Activated T-cell treated with anti-CD3 and anti-CD28 coated beads, Interleukin-2, amount 50 U/mL, for 24 hours (primary cell): ENCODE measurements at regions not wholly inside any gene's neighbourhood (a gene's known extent, or its start where the extent isn't known, plus 50 kb on each side); places are given as distances from the start of the nearest gene placed in this dataset.

Experiments used
- DNase-seq: peaks from one replicate; pipeline ENCODE4 v3.0.0-alpha.2; 2020
- H3K27ac Mint-ChIP-seq: 2 replicates; pipeline ENCODE4 v1.8.0; 2020; ENCODE audit warnings: mild to moderate bottlenecking, mixed read lengths
- H3K27me3 Mint-ChIP-seq: 2 replicates; pipeline ENCODE4 v1.8.0; 2020; ENCODE audit warnings: mixed read lengths
- H3K36me3 Mint-ChIP-seq: 2 replicates; pipeline ENCODE4 v1.8.0; 2020; ENCODE audit warnings: low read depth, mixed read lengths
- H3K4me1 Mint-ChIP-seq: 2 replicates; pipeline ENCODE4 v1.8.0; 2020; ENCODE audit warnings: low read depth, mixed read lengths
- H3K4me3 Mint-ChIP-seq: 2 replicates; pipeline ENCODE4 v1.8.0; 2020; ENCODE audit warnings: mild to moderate bottlenecking, moderate library complexity, mixed read lengths
- H3K9me3 Mint-ChIP-seq: 2 replicates; pipeline ENCODE4 v1.8.0; 2020; ENCODE audit warnings: mixed read lengths

DNA sequence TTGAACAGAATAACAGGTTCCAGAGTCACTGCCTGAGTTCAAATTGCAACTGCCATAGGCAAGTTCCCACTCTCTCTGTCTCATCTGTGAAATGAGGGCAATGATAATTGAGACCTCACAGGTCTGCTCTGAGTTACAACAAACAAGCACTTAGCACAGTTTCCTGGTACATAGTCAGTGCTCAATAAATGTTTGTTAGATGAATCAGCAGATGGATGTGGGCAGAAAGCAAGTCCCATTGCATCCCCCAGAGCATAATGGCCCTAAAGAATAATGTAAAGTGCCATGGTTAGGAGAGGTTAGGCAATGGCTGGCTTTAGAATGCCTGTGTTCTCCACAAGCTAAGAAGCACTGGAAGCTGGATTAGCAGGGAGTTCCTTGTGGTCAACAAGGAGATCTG, 136.5 kb upstream of the LARP1 start:
- Mint-ChIP-seq H3K4me1 (no peaks in the 10 kb centered on the region), H3K27ac (no peak overlapping the region), H3K4me3 (no peak overlapping the region), H3K27me3 (peaks cover 28% of the 10 kb centered on the region), H3K36me3 (no peaks in the 10 kb centered on the region), H3K9me3 (no peaks in the 10 kb centered on the region)
- no peak for DNase-seq

DNA sequence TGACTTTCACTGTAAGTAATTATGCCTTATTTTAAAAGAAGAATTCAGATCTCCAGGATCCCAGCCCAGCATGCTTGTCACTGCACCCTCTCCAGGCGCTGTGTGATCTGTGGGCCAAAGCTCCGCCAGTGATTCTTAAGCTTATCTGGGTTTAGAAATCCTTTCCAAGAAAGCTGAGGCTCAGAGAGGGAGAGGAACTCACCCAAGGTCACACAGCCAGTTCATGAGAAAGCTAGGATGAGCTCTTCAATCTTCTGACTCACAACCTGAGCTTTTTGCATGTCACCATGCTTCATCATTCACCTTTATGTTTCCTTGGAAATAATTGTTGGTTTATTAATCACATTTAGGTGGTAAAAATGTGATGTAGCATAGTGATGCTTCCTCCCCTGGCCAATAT, 136.6 kb upstream of the HAND1 start:
- no peak overlapping the region for H3K27ac Mint-ChIP-seq
- H3K4me3 Mint-ChIP-seq = no peak overlapping the region
- no peaks in the 10 kb centered on the region for H3K36me3 Mint-ChIP-seq
- H3K4me1 Mint-ChIP-seq = peaks cover 13% of the 10 kb centered on the region
- no peaks in the 10 kb centered on the region for H3K9me3 Mint-ChIP-seq
- no peak for DNase-seq
- peaks cover 66% of the 10 kb centered on the region for H3K27me3 Mint-ChIP-seq

- Mint-ChIP-seq H3K27me3 (peaks cover 70% of the 10 kb centered on the region), H3K4me3 (no peak overlapping the region), H3K4me1 (peaks cover 13% of the 10 kb centered on the region), H3K36me3 (no peaks in the 10 kb centered on the region), H3K27ac (no peak overlapping the region), H3K9me3 (no peaks in the 10 kb centered on the region)
- DNase-seq = no peak
Observed at GRCh38 chr5:154614125-154614524, 136.1 kb upstream of the HAND1 start.

DNA sequence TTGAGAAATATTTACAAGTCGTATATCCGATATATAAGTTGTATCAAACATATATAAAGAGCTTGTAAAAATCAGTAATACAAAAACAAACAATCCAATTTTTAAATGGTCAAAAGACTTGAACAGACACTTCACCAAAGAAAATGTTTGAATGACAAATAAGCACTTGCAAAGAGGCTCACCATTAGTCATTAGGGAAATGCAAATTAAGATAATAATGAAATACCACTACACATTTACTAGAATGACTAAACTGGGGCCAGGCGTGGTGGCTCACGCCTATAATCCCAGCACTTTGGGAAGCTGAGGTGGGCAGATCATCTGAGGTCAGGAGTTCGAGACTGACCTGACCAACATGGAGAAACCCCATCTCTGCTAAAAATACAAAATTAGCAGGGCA, 134.6 kb upstream of the HAND1 start:
- DNase-seq = no peak
- H3K4me3 Mint-ChIP-seq = no peak overlapping the region
- no peaks in the 10 kb centered on the region for H3K9me3 Mint-ChIP-seq
- peaks cover 78% of the 10 kb centered on the region for H3K27me3 Mint-ChIP-seq
- H3K4me1 Mint-ChIP-seq = peaks cover 13% of the 10 kb centered on the region
- no peak overlapping the region for H3K27ac Mint-ChIP-seq
- no peaks in the 10 kb centered on the region for H3K36me3 Mint-ChIP-seq

DNA sequence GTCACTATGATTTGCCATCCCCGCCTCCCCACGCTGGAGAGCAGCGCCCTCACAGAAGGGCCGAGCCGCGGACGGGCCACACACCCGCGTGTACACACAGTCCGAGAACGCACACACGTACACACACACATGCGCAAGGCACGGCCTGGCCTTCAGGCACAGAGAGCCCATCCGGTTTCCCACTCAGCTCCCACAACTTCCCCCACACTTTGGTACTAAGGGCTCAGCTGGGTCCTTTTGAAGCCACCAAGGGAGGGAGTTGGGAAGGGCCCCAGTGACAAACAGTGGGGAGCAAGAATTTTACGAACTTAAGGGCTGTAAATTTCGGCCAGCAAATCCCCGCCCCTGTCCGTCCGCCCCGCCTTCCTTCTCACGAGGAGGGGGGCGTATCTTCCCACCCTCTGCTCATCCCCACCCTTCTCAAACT, 133.3 kb upstream of the HAND1 start:
- H3K9me3 Mint-ChIP-seq = no peaks in the 10 kb centered on the region
- H3K4me3 Mint-ChIP-seq = peak overlapping the region; percentile 47
- H3K27me3 Mint-ChIP-seq = peaks cover 90% of the 10 kb centered on the region
- H3K27ac Mint-ChIP-seq = no peak overlapping the region
- DNase-seq = no peak
- H3K4me1 Mint-ChIP-seq = peaks cover 13% of the 10 kb centered on the region
- H3K36me3 Mint-ChIP-seq = no peaks in the 10 kb centered on the region

GRCh38 chr5:154610321-154611154, 132.5 kb upstream of the HAND1 start:
- Mint-ChIP-seq H3K9me3 (no peaks in the 10 kb centered on the region), H3K4me1 (peaks cover 13% of the 10 kb centered on the region), H3K27me3 (peaks cover 93% of the 10 kb centered on the region), H3K36me3 (no peaks in the 10 kb centered on the region), H3K4me3 (peak overlapping the region; percentile 25), H3K27ac (no peak overlapping the region)
- DNase-seq = peak; percentile 80

- Mint-ChIP-seq H3K4me3 (no peak overlapping the region), H3K36me3 (no peaks in the 10 kb centered on the region), H3K9me3 (no peaks in the 10 kb centered on the region), H3K4me1 (peaks cover 13% of the 10 kb centered on the region), H3K27ac (no peak overlapping the region), H3K27me3 (peaks cover 93% of the 10 kb centered on the region)
- no peak for DNase-seq
Observed at GRCh38 chr5:154609251-154609650, 131.2 kb upstream of the HAND1 start.

DNA sequence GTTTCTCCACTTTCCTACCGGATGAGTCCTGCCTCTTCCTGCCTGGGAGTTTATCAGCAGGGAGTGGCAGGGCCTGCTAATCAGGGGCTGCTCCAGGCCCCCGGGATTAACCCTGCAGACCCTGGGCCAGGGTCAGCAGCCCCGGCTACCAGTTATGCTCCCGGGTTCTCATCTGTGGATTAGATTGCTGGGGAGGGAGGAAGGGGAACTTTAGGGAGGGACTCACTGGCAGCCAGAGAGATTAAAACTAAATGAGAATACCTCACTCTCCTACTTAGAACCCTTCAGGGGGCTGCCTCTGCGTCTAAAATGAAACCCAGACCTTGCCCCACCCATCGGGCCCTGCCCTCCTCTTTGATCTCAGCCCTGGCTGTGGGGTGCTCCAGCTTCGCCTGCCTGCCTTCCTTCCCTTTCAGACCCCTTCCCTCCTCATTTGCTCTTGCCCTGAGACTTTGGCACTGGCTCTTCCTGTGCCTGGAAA, 130.5 kb upstream of the HAND1 start:
- Mint-ChIP-seq H3K27me3 (peaks cover 94% of the 10 kb centered on the region), H3K4me3 (no peak overlapping the region), H3K4me1 (peaks cover 13% of the 10 kb centered on the region)

DNA sequence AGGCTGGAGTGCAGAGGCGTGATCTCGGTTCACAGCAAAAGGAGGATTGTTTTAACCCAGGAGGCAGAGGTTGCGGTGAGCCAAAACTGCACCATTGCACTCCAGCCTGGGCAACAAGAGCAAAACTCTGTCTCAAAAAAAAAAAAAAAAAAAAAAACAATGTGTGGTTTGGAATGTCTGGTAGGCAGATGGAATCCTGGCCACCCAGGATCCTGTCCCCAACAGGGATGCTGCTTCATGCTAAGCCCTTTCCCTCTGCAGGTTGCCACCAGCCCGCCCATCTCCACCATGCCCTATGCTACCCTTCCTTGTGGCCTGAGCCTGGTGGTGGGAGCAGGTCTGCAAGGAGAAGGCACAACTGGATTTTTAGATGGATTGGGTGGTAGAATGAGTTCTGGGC, 129.7 kb upstream of the HAND1 start:
- no peak overlapping the region for H3K4me3 Mint-ChIP-seq

More for the DNA sequence above, 130.5 kb upstream of the HAND1 start:
- H3K9me3 Mint-ChIP-seq = no peaks in the 10 kb centered on the region
- H3K27ac Mint-ChIP-seq = no peak overlapping the region
- DNase-seq = no peak
- H3K36me3 Mint-ChIP-seq = no peaks in the 10 kb centered on the region

GRCh38 chr5:154606246-154606645, 128.2 kb upstream of the HAND1 start:
- Mint-ChIP-seq H3K4me1 (peaks cover 9% of the 10 kb centered on the region), H3K4me3 (no peak overlapping the region), H3K36me3 (no peaks in the 10 kb centered on the region), H3K27me3 (peaks cover 92% of the 10 kb centered on the region), H3K27ac (no peak overlapping the region), H3K9me3 (no peaks in the 10 kb centered on the region)
- DNase-seq = no peak

More for the DNA sequence above, 129.7 kb upstream of the HAND1 start:
- Mint-ChIP-seq H3K27me3 (peaks cover 95% of the 10 kb centered on the region), H3K4me1 (peaks cover 13% of the 10 kb centered on the region), H3K27ac (no peak overlapping the region), H3K36me3 (no peaks in the 10 kb centered on the region), H3K9me3 (no peaks in the 10 kb centered on the region)
- no peak for DNase-seq

GRCh38 chr5:154603953-154604679, 126.1 kb upstream of the HAND1 start:
- Mint-ChIP-seq H3K27me3 (peaks cover 89% of the 10 kb centered on the region), H3K27ac (no peak overlapping the region), H3K36me3 (no peaks in the 10 kb centered on the region), H3K4me3 (no peak overlapping the region), H3K9me3 (no peaks in the 10 kb centered on the region), H3K4me1 (no peaks in the 10 kb centered on the region)
- no peak for DNase-seq

- no peaks in the 10 kb centered on the region for H3K4me1 Mint-ChIP-seq
- H3K27me3 Mint-ChIP-seq = peaks cover 88% of the 10 kb centered on the region
- no peak for DNase-seq
- H3K9me3 Mint-ChIP-seq = no peaks in the 10 kb centered on the region
- no peaks in the 10 kb centered on the region for H3K36me3 Mint-ChIP-seq
- H3K4me3 Mint-ChIP-seq = no peak overlapping the region
- H3K27ac Mint-ChIP-seq = no peak overlapping the region
Observed at GRCh38 chr5:154603485-154603884, 125.5 kb upstream of the HAND1 start.

- H3K9me3 Mint-ChIP-seq = no peaks in the 10 kb centered on the region
- H3K4me3 Mint-ChIP-seq = no peak overlapping the region
- no peak overlapping the region for H3K27ac Mint-ChIP-seq
- no peaks in the 10 kb centered on the region for H3K4me1 Mint-ChIP-seq
- DNase-seq = no peak
- H3K27me3 Mint-ChIP-seq = peaks cover 88% of the 10 kb centered on the region
- H3K36me3 Mint-ChIP-seq = no peaks in the 10 kb centered on the region
Observed at GRCh38 chr5:154603011-154603410, 125.0 kb upstream of the HAND1 start.

- H3K36me3 Mint-ChIP-seq = no peaks in the 10 kb centered on the region
Observed at GRCh38 chr5:154601014-154601413, 123.0 kb upstream of the HAND1 start.

DNA sequence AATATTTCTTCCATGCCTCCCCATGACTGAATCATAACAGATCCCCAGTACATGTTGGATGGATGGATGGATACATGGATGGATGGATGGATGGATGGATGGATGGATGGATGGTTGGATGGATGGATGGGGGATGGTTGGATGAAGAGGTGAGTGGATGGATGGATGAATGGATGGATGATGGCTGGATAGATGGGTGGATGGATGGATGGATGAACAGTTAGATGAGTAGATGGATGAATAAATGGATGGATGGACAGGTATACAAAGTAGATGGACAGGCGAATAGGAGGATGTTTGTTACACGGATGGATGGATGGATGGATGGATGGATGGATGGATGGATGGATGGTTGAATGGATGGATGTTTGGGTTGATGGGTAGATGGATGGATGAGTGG, 120.0 kb upstream of the HAND1 start:
- H3K4me1 Mint-ChIP-seq = no peaks in the 10 kb centered on the region
- H3K4me3 Mint-ChIP-seq = no peak overlapping the region
- no peak for DNase-seq
- H3K27ac Mint-ChIP-seq = no peak overlapping the region
- H3K27me3 Mint-ChIP-seq = peaks cover 52% of the 10 kb centered on the region
- H3K9me3 Mint-ChIP-seq = no peaks in the 10 kb centered on the region
- H3K36me3 Mint-ChIP-seq = no peaks in the 10 kb centered on the region

More at GRCh38 chr5:154601014-154601413, 123.0 kb upstream of the HAND1 start:
- H3K27ac Mint-ChIP-seq = no peak overlapping the region
- no peaks in the 10 kb centered on the region for H3K9me3 Mint-ChIP-seq
- no peak overlapping the region for H3K4me3 Mint-ChIP-seq
- H3K27me3 Mint-ChIP-seq = peaks cover 78% of the 10 kb centered on the region
- DNase-seq = no peak
- H3K4me1 Mint-ChIP-seq = no peaks in the 10 kb centered on the region
